GM12874 (cell line): ENCODE measurements at regions not wholly inside any gene's neighbourhood (a gene's known extent, or its start where the extent isn't known, plus 50 kb on each side); places are given as distances from the start of the nearest gene placed in this dataset.

Source experiments
- TF ChIP-seq, protein P1 (sequence below): IDR thresholded peaks from 2 replicates; pipeline ENCODE4 v1.5.1; 2011; ENCODE audit warnings: low read depth, mild to moderate bottlenecking, control low read depth, low read length, moderate library complexity; ENCODE audit not compliant: insufficient read depth

DNA sequence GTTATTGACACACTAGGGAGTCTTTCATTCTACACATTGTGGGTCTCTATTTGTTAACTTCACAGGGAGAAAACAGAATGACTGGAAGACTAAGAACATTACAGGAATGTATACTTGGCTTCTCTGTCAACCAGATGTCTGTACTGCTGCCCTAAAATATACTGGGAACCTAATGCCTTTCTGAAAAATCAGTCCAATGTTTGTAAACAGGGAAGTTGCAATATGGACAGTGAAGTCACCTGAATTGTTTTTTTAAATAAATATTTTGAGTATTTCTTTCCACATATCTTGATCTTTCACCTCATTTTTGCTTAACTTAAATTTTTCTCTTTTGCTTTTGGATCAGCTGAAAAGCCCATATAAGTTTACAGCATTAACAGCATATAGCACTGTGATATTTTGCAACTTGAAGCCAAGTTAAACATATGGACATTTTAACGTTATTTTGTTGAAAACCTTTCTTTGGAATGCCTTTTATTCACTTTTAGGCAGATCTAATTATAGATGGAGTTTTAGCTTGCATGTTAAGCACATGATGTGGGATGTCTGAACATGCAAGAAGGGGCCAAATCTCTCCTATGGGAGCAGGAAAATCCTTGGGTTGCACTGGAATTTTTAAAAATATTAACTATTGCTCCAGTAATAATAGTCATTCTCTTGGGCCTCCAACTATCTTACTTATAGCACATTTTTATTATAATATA, 137.7 kb upstream of the TWIST2 start:
- TF ChIP-seq, protein P1, sequence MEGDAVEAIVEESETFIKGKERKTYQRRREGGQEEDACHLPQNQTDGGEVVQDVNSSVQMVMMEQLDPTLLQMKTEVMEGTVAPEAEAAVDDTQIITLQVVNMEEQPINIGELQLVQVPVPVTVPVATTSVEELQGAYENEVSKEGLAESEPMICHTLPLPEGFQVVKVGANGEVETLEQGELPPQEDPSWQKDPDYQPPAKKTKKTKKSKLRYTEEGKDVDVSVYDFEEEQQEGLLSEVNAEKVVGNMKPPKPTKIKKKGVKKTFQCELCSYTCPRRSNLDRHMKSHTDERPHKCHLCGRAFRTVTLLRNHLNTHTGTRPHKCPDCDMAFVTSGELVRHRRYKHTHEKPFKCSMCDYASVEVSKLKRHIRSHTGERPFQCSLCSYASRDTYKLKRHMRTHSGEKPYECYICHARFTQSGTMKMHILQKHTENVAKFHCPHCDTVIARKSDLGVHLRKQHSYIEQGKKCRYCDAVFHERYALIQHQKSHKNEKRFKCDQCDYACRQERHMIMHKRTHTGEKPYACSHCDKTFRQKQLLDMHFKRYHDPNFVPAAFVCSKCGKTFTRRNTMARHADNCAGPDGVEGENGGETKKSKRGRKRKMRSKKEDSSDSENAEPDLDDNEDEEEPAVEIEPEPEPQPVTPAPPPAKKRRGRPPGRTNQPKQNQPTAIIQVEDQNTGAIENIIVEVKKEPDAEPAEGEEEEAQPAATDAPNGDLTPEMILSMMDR, result no peak

DNA sequence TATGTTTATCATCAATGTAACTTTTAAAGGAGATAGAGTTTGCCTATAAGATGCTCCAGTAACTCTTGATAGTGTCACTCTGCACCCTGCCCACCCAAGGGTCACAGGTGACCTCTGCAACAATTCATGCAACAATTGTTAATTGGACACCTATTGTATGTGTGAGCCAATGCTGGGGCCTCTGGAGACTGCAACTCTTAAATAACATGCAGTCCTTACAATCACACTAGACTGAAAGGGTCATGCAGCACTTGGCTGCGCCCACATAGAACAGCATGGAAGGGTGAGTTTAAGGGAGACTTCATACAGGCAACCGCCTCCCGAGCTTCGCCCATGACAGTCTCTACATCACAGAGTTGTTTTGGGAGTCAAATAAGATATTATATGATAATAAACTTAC, 137.1 kb upstream of the TWIST2 start:
- TF ChIP-seq, protein P1, result no peak

DNA sequence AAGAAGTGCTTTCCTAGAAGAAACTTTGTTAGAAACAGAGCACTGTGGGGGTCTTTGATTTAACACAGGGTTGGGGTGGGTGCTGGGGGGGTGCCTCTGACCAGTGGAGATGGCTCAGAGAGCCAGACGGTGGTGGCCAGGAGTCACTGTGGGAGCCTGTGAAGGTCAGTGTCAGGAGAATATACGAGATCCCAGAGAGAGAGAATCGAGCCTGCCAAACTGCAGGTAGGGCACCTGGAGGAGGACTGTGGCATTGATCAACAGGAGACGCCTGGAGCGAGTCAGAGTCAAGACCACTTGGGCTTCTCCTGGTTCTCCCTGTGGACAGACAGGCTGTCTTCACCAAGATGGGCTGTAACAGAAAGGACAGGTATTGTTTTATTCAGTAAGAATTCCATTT, 136.5 kb upstream of the TWIST2 start:
- TF ChIP-seq, protein P1, result no peak

DNA sequence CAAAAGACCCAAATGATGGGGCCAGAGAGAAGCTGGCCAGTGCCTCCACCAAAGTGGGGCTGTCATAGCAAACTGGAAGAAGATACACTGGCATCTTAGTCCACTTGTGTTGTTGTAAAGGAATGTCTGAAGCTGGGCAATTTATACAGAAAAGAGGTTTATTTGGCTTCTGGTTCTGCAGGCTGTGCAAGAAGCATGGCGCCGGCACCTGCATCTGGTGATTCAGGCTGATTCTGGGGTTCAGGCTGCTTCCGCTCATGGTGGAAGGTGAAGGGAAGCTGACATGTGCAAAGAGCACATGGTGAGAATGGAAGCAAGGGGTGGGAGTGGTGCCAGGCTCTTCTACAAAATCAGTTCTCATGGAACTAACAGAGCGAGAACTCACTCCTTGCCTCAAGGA, 135.9 kb upstream of the TWIST2 start:
- TF ChIP-seq, protein P1, result no peak

DNA sequence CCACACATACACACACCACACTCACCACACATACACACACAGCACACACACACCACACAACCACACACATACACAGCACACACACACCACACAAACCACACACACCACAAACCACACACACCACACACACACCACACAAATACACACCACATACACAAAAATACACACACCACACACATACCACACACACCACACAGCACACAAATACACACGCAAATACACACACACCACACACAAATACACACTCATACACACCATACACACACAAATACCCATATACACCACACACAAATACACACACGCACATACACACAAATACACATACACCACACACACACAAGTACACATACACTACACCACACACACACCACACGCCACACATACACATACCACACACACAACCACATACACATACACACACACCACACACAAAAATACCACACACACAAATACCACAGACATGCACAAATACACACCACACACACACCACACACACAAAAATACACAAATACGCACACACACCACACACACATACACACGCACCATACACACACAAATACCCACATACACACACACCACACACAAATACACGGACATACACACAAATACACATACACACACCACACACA, 134.6 kb upstream of the TWIST2 start:
- TF ChIP-seq, protein P1, result no peak

DNA sequence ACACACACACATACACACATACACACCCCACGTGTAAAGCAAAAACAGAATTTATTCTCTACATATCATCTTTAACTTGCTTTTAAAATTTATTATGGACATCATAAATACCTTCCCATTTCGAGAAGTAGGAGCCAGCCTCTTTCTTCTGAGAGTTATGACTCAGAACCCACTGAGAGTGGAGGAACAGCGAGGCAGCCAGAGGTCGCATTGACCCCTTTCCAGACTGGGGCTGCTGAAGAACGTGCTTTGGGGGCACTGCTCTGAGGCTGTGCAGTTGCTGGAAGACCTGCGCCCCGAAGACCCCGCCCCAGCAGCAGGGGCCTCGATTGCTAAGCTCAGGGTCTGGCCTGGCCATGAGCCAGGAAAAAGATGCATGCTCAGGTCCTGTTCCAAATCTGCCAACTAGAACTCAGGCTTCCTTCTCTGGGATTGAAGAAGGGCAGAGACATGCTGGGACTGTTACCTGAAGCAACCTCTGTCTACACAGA, 133.8 kb upstream of the TWIST2 start:
- TF ChIP-seq, protein P1, result no peak

DNA sequence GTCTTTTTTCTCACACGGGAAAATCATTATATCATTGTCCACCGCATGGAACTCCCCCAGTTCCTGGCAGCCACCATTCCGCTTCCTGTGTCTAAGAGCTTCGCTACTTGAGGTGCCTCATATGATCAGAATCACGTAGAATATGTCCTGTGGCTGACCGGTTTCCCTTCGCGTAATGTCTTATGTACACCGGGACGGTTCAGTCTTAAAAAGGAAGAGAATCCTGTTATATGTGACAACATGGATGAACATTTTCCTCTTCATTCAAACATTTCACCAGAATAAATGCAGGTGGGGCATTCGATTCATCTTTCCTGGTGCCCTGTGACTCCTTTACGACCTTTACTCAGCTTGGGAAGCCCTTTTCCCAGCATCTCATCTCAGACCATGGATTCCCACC, 131.7 kb upstream of the TWIST2 start:
- TF ChIP-seq, protein P1, result no peak
